Activated T-helper 1 cell treated with anti-CD3 and anti-CD28 coated beads, Interleukin-12 subunit alpha, Interleukin-12 subunit beta, Interleukin-2, Interleukin-4 antibody, amounts not matched to agents 30 ng/mL and 10 ng/mL and 1 ng/mL, durations not matched to agents 14 hours and 24 hours and 36 hours (primary cell): ENCODE measurements at regions not wholly inside any gene's neighbourhood (a gene's known extent, or its start where the extent isn't known, plus 50 kb on each side); places are given as distances from the start of the nearest gene placed in this dataset.
A peak's percentile ranks its signal among the peaks of the same experiment; 100 is the strongest.

ENCODE experiments used
- DNase-seq: peaks from one replicate; pipeline ENCODE4 v3.0.0; 2021; ENCODE audit warnings: low spot score
- H3K27ac Mint-ChIP-seq: one replicate; pipeline ENCODE4 v1.8.0; 2021; ENCODE audit warnings: mild to moderate bottlenecking, mixed read lengths
- H3K27me3 Mint-ChIP-seq: one replicate; pipeline ENCODE4 v1.8.0; 2022; ENCODE audit warnings: mild to moderate bottlenecking, moderate library complexity, mixed read lengths; ENCODE audit not compliant: insufficient read depth
- H3K36me3 Mint-ChIP-seq: one replicate; pipeline ENCODE4 v1.8.0; 2021; ENCODE audit warnings: low read depth, mixed read lengths
- H3K4me1 Mint-ChIP-seq: one replicate; pipeline ENCODE4 v1.8.0; 2021; ENCODE audit warnings: low read depth, mixed read lengths
- H3K4me3 Mint-ChIP-seq: one replicate; pipeline ENCODE4 v1.8.0; 2021; ENCODE audit warnings: mild to moderate bottlenecking, moderate library complexity, mixed read lengths
- H3K9me3 Mint-ChIP-seq: one replicate; pipeline ENCODE4 v1.8.0; 2021; ENCODE audit warnings: mixed read lengths
- intact Hi-C: fragments of 100-400 bp; cut with micrococcal nuclease; formaldehyde crosslinking; loops from one replicate; pipeline ENCODE4 v1.15.1; 2024

DNA sequence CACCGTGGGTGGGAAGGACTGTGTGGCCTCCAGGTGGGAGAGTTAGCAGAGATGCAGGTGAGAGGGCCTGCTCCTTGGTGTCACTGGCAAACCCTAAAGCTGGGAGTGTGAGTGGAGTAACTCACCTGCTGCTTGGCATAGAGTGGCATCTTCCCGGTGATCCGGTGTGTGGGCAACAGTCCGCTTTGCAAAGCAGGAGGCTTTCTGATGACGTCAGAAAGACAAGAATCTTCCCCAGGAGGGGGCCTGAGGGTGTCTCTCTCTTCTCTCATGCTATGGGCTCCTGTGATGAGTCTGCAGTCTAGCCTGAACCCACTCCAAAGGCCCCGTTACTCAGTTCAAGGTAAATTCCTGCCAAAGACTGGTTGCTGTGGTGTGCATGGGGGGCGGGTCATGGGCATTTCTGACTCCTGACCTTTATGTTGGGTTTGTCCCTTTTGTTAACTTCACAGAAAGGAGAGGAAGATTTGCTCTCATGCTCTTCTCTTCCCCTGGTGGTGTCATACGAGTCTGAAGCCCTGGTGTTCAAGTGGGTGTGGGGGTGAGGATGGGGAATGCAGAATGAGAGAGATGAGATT is 187.9 kb downstream of the GATA3 start:
- DNase-seq, result peak; percentile 19
- H3K27ac Mint-ChIP-seq, result peak overlapping the region; percentile 46
- H3K9me3 Mint-ChIP-seq, result peaks cover 14% of the 10 kb centered on the region
- H3K27me3 Mint-ChIP-seq, result no peaks in the 10 kb centered on the region
- intact Hi-C loops, result loop anchor here (1.0 to 5.0 kb wide), 11 partner anchors 12 to 335 kb away; partner anchors contain the start of gene GATA3
- H3K36me3 Mint-ChIP-seq, result peaks cover 14% of the 10 kb centered on the region
- peaks cover 94% of the 10 kb centered on the region for H3K4me1 Mint-ChIP-seq
- H3K4me3 Mint-ChIP-seq, result no peak overlapping the region

DNA sequence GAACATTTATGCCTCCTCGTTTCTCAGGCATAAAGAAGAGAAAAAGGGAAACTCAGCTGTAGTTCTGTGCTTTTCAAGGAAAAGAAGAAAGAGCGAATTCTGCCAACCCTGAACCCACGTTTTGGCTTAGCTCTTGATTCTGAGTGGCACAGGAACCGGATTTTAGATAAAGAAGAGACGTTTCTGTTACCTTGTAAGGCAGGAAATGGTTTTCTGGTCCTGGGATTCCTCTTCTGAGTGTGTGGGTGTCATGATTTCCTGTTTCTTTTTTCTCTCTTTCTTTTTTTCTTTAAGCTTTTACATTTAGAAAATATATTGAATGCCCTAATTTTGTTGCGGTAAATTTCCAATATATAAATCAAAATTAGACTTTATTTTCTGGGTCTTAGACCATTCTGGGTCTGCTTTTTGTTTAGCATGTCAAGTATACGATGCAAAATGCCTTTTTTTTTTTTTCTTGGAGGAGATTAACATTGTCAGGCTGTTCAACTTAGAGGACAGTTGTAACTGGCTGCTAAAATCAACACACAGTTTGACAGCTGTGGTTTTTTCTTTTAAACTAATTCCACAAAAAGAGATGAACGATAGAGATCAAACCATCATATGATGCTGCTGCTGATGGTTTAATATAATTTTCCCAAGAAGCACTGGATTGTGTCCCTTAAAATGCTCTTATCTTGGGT is 190.8 kb downstream of the GATA3 start:
- peaks cover 32% of the 10 kb centered on the region for H3K9me3 Mint-ChIP-seq
- H3K27ac Mint-ChIP-seq, result peak overlapping the region; percentile 83
- intact Hi-C loops, result no loop called here
- DNase-seq, result peak; percentile 8
- H3K4me1 Mint-ChIP-seq, result peaks cover 78% of the 10 kb centered on the region
- H3K4me3 Mint-ChIP-seq, result peak overlapping the region; percentile 62
- H3K27me3 Mint-ChIP-seq, result no peaks in the 10 kb centered on the region
- peaks cover 16% of the 10 kb centered on the region for H3K36me3 Mint-ChIP-seq

DNA sequence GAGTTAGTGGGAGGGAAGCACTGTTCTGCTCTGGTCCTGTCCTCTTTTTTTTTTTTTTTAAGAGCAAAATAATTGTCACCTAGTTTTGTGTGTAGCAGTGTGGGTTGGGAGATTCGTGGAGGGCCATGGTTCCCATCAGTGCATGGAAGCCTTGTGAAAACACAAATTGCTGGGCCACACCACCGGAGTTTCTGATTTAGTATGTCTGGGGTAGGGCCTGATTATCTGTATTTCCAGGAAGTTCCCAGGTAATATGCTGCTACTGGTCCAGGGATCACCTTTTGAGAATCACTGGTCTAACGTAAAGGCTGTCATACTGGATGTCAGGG is 191.3 kb downstream of the GATA3 start:
- no peak for DNase-seq
- H3K4me3 Mint-ChIP-seq, result no peak overlapping the region
- intact Hi-C loops, result no loop called here
- peaks cover 32% of the 10 kb centered on the region for H3K9me3 Mint-ChIP-seq
- peaks cover 16% of the 10 kb centered on the region for H3K36me3 Mint-ChIP-seq
- no peaks in the 10 kb centered on the region for H3K27me3 Mint-ChIP-seq
- peak overlapping the region; percentile 83 for H3K27ac Mint-ChIP-seq
- peaks cover 75% of the 10 kb centered on the region for H3K4me1 Mint-ChIP-seq

DNA sequence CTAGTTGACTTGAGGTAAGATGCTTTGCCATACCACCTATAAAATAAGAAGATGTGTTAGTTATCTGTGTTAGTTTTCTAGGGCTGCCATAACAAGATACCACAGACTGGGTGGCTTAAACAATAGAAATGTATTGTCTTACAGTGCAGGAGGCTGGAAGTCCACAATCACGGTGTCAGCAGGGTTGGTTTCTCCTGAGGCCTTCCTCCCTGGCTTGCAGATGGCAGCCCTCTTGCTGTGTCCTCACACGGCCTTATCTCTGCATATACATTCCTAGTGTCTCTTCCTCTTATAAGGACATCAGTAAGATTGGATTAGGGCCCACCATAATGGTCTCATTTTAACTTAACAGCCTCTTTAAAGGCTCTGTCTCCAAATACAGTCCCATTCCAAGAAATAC is 192.1 kb downstream of the GATA3 start:
- no peak overlapping the region for H3K4me3 Mint-ChIP-seq
- H3K36me3 Mint-ChIP-seq, result peaks cover 14% of the 10 kb centered on the region
- no peaks in the 10 kb centered on the region for H3K27me3 Mint-ChIP-seq
- H3K9me3 Mint-ChIP-seq, result peaks cover 32% of the 10 kb centered on the region
- peaks cover 69% of the 10 kb centered on the region for H3K4me1 Mint-ChIP-seq
- H3K27ac Mint-ChIP-seq, result peak overlapping the region; percentile 83
- intact Hi-C loops, result no loop called here
- no peak for DNase-seq

DNA sequence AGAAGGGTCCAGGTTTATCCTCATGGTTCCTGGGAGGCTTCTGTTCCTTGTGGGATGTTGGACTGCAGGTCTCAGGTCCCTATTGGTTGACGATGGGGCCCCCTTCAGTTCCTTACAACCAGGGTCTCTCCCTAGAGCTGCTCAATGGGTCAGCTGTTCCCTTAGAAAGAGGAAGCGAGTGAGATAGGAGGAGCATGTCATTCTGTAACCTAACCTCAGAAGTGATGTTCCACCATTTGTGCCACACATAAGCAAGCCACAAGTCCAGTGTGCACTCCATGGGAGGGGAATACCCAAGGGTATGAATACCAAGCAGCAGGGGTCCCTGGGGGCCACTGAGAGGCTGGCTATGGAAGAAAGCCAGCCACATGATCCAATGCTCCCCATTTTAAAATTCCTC is 192.7 kb downstream of the GATA3 start:
- intact Hi-C loops, result no loop called here
- no peak overlapping the region for H3K27ac Mint-ChIP-seq
- no peak for DNase-seq
- H3K27me3 Mint-ChIP-seq, result no peaks in the 10 kb centered on the region
- peaks cover 62% of the 10 kb centered on the region for H3K4me1 Mint-ChIP-seq
- peaks cover 32% of the 10 kb centered on the region for H3K9me3 Mint-ChIP-seq
- no peak overlapping the region for H3K4me3 Mint-ChIP-seq
- H3K36me3 Mint-ChIP-seq, result peaks cover 14% of the 10 kb centered on the region

DNA sequence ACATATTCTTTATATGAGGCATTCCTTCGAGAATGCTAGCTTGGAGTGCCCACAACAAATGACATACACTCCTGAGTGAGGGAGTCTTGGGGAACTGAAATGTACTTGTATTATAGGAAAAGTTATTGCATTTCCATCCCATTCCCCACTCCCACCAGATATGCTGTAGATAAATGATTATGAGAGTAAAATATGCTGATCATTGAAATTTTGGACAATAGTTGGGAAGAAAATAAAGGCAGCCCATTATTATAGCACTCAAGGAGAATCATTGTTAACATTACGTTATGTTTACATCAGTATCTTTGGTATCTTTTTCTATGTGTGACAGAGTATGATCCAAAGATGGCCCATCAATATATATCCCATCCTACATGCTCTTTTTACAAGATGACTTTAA is 194.4 kb downstream of the GATA3 start:
- no peak for DNase-seq
- no peak overlapping the region for H3K27ac Mint-ChIP-seq
- no peaks in the 10 kb centered on the region for H3K27me3 Mint-ChIP-seq
- H3K9me3 Mint-ChIP-seq, result peaks cover 32% of the 10 kb centered on the region
- H3K4me3 Mint-ChIP-seq, result no peak overlapping the region
- H3K36me3 Mint-ChIP-seq, result peaks cover 14% of the 10 kb centered on the region
- peaks cover 52% of the 10 kb centered on the region for H3K4me1 Mint-ChIP-seq
- intact Hi-C loops, result no loop called here

DNA sequence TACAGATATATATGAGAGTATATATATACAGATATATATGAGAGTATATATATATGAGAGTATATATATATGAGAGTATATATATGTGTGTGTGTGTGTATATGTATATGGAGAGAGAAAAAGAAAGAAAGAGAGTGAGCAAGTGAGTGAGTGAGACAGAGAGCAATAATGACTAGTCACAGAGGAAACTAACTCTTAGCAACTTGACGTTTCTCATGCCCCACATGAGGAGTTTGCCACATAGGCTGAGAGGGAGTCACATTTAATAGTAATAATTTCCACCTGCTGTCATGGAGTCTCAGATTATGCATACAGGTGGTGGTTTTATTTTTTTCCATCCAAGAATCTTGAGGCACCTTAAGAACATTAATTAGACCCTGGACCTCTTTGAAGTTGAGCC is 199.9 kb downstream of the GATA3 start:
- Mint-ChIP-seq H3K36me3 (peaks cover 8% of the 10 kb centered on the region), H3K9me3 (peaks cover 11% of the 10 kb centered on the region), H3K27me3 (no peaks in the 10 kb centered on the region), H3K4me3 (peak overlapping the region; percentile 38), H3K27ac (peak overlapping the region; percentile 77), H3K4me1 (peaks cover 48% of the 10 kb centered on the region)
- intact Hi-C loops, result loop anchor here (1.0 kb wide), 7 partner anchors 12 to 194 kb away; no protein-coding TSS in a partner anchor
- no peak for DNase-seq

DNA sequence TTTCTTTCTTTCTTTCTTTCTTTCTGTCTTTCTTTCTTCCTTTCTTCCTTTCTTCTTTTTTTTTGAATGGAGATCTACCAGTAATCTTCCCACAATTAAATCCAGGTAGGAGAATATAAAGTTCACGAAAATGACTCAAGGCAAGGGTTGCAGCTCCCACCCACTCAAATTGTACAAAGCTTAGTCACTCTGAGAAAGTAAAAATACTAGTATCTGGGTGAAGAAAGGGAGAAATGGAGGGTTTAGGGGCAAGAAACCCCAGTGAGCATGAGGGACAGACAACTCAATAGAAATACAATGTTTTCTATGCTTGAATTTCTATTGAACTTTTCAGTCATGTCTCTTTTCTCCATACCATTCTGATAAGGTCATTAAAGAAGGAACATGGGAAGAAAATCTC is 200.8 kb downstream of the GATA3 start:
- H3K36me3 Mint-ChIP-seq, result peaks cover 8% of the 10 kb centered on the region
- intact Hi-C loops, result loop anchor here (1.0 kb wide), 1 partner anchor 118 kb away; no protein-coding TSS in a partner anchor
- no peak for DNase-seq
- H3K4me1 Mint-ChIP-seq, result peaks cover 43% of the 10 kb centered on the region
- H3K9me3 Mint-ChIP-seq, result peaks cover 6% of the 10 kb centered on the region
- peak overlapping the region; percentile 77 for H3K27ac Mint-ChIP-seq
- peaks cover under 1% of the 10 kb centered on the region for H3K27me3 Mint-ChIP-seq
- peak overlapping the region; percentile 31 for H3K4me3 Mint-ChIP-seq

DNA sequence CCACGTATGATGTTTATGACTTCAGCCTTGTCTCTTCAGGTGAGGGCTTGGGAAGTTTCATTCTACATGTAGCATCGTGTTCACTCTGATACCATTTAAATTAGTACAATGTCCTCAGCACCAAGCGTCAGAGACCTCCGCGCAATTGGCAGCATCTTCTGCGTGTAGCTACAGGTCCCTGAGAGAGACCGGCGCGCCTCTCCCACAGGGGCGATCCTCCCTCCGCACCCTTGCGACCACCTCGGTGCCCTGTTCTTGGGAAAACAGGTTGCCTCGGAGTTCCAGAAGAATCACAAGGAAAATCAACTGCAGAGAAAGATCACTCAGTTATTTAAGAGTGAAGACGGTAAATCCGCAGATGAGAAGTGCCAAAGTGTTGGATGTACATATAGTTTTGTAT is 206.2 kb downstream of the GATA3 start:
- Mint-ChIP-seq H3K36me3 (peaks cover 8% of the 10 kb centered on the region), H3K4me3 (no peak overlapping the region), H3K4me1 (peaks cover 20% of the 10 kb centered on the region), H3K27ac (no peak overlapping the region), H3K27me3 (peaks cover 7% of the 10 kb centered on the region), H3K9me3 (peaks cover 6% of the 10 kb centered on the region)
- intact Hi-C loops, result no loop called here
- DNase-seq, result no peak

DNA sequence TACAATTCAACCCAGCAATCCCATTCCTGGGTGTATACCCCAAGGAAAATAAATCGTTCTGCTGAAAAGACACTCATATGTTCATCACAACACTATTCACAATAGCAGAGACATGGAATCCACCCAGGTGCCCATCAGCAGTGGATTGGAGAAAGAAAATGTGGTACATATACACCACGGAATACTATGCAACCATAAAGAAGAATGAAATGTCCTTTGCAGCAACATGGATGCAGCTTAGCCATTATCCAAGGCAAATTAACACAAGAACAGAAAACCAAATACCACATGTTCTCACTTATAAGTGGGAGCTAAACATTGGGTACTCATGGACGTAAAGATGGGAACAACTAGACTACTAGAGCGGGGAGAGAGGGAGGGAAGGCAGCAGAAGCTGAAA is 207.8 kb downstream of the GATA3 start:
- Mint-ChIP-seq H3K27me3 (peaks cover 10% of the 10 kb centered on the region), H3K27ac (no peak overlapping the region), H3K36me3 (peaks cover 3% of the 10 kb centered on the region), H3K4me3 (no peak overlapping the region), H3K9me3 (peaks cover 6% of the 10 kb centered on the region), H3K4me1 (peaks cover 9% of the 10 kb centered on the region)
- intact Hi-C loops, result no loop called here
- no peak for DNase-seq

DNA sequence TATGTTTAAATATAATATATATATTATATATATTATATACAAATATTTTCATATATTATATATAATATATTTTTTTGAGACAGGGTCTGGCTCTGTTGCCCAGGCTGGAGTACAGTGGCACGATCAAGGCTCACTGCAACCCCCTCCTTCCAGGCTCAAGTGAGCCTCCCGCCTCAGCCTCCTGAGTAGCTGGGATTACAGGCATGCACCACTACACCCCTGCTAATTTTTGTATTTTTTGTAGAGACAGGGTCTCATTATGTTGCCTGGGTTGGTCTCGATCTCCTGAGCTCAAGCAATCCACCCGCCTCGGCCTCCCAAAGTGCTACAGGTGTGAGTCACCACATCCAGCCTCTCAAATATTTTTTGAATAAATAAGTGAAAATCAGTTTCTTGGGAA is 215.5 kb downstream of the GATA3 start:
- Mint-ChIP-seq H3K4me1 (no peaks in the 10 kb centered on the region), H3K9me3 (peaks cover 6% of the 10 kb centered on the region), H3K27me3 (peaks cover 11% of the 10 kb centered on the region), H3K36me3 (no peaks in the 10 kb centered on the region), H3K27ac (no peak overlapping the region), H3K4me3 (no peak overlapping the region)
- no peak for DNase-seq
- intact Hi-C loops, result loop anchor here (5.0 kb wide), 1 partner anchor 708 kb away; no protein-coding TSS in a partner anchor

DNA sequence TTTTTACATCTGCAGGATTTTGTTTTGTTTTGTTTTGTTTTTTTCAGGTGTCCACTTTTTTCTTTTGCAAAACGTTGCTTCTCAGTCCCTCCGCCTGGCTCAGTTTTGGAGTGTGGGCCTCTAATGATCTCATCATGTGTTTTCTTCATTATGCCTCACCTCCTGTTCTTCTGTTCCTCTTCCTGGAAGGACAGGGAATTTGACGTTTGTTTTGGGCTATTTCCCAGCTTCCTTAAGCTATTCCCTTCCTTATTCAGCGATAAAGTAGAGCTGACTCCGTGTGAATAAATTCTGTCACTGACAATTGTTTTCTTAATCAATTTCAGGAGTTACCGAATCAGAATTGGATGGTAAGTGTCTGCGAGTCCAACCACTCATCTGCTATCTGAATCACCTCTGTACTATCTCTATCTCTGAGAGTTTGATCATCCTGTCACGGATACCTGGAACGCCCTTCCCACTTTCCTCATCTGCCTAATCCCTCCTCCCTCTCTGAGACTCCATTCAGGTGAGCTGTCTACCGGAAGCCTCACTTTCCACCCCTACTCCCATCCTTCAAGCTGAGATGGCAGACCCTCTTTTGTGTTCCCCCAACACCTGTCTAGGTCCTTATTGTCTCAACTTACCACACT is 218.4 kb downstream of the GATA3 start:
- no peak for DNase-seq
- H3K4me3 Mint-ChIP-seq, result no peak overlapping the region
- peaks cover 3% of the 10 kb centered on the region for H3K4me1 Mint-ChIP-seq
- no peak overlapping the region for H3K27ac Mint-ChIP-seq
- peaks cover 10% of the 10 kb centered on the region for H3K27me3 Mint-ChIP-seq
- no peaks in the 10 kb centered on the region for H3K36me3 Mint-ChIP-seq
- intact Hi-C loops, result loop anchor here (5.0 kb wide), 1 partner anchor 711 kb away; no protein-coding TSS in a partner anchor
- H3K9me3 Mint-ChIP-seq, result peaks cover 12% of the 10 kb centered on the region

DNA sequence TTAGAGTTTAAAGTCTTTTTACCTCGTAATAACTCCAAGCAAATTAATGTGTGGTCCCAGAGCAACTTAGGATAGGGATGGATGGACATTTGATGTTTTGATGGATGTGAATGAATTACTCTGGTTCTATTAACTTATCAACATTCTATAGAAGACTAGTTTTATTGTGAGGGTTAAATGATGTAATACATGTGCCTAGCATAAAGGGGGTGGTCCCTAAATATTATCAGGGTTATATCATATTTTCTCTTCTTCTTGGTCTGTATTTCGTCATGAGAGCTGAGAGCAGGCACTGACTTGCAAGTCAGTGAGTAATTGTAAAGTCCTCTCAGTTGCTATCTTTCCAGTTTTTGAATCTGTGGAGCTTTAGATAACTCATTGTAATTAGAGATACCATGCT is 219.3 kb downstream of the GATA3 start:
- Mint-ChIP-seq H3K4me1 (peaks cover 7% of the 10 kb centered on the region), H3K4me3 (no peak overlapping the region), H3K9me3 (peaks cover 12% of the 10 kb centered on the region), H3K36me3 (no peaks in the 10 kb centered on the region), H3K27ac (no peak overlapping the region), H3K27me3 (peaks cover 10% of the 10 kb centered on the region)
- no peak for DNase-seq
- intact Hi-C loops, result loop anchor here (5.0 kb wide), 1 partner anchor 711 kb away; no protein-coding TSS in a partner anchor
